NCI-H345 treated with DMSO at 0.1 percent for 48 hours (cell line): ENCODE measurements at regions not wholly inside any gene's neighbourhood (a gene's known extent, or its start where the extent isn't known, plus 50 kb on each side); places are given as distances from the start of the nearest gene placed in this dataset.

Experiments used
- DNase-seq: peaks from one replicate; lab custom pipeline; 2025; ENCODE audit not compliant: unreplicated experiment; lab: John Stamatoyannopoulos, UW

GRCh38 chr1:81634294-81634693 lies 166.4 kb upstream of the ADGRL2 start:
- no peak for DNase-seq

DNA sequence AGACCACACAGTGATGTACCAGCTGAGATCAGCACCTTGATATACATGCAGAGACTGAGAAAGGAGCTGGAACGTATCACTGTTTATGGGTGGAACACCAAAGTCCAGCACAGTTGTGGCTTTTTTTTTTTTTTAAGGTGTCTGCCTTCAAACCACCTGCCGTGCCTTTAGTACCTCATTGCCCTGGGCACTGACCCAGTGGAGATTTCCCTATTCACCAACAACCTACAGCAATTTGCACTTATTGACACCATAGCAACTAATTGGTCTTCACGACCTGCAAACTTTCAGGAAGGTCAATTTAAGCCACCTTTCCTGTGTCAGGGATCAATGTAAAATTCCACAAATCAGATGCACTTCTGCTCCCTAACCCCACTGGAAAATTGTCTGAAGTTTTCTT lies 181.6 kb upstream of the ADGRL2 start:
- DNase-seq = no peak

DNA sequence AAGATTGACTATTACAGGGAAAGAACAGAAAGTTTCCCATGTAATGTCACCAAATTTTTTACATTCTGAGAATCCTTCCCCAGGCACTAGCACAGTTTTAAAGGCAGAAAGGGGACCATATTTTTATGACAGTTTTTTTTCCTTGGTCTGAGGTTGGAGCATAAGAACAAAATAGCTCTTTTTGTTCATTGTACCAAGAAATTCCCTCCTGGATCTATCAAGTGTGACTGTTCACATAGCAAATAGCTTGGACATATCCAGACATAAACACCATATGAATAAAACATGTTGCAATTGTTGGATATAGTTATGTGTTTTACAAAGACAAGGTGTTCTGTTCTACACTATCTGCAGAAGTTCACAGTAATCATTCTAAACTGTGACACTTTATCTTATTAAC lies 182.4 kb upstream of the ADGRL2 start:
- no peak for DNase-seq

GRCh38 chr1:81617308-81617967 lies 183.3 kb upstream of the ADGRL2 start:
- DNase-seq = no peak

DNA sequence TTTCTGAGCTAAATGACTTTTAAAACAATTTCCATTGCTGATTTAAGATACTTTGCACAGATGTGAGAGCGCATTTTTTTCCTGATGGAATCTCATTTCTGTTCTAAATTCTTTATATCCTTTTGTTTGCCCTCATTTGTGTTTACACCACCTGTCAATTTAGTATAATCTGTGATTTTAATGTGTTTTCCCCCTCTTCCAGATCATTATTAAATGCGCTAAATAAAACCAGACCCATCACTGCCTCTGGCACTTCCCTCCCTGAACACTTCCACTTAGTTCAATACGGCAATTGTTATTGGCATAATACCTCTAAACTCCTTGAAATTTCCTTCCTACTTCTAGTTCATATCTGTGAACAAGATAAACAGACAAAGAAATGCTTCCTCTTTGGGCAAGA lies 186.9 kb upstream of the ADGRL2 start:
- DNase-seq = no peak

GRCh38 chr1:81607924-81608323 lies 192.8 kb upstream of the ADGRL2 start:
- DNase-seq = no peak

DNA sequence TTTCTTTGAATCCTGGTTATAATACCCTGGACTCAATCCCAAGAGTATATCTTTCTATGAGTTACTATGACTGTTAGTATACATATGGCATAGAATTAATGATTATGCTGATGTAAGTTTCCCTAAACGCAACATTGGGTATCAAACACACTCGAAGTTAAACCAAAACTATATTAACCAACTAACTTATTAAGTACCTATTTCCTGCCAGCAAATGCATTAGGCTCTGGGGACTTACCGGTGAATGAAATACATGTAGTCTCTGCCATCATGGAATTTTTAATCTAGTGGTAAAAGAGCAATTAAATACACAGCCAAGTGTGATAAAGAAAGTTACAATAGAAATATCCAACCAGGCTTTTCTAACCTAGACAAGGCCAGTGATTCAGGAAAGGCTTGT lies 193.6 kb upstream of the ADGRL2 start:
- no peak for DNase-seq

GRCh38 chr1:81606656-81607055 lies 194.1 kb upstream of the ADGRL2 start:
- DNase-seq = no peak

DNA sequence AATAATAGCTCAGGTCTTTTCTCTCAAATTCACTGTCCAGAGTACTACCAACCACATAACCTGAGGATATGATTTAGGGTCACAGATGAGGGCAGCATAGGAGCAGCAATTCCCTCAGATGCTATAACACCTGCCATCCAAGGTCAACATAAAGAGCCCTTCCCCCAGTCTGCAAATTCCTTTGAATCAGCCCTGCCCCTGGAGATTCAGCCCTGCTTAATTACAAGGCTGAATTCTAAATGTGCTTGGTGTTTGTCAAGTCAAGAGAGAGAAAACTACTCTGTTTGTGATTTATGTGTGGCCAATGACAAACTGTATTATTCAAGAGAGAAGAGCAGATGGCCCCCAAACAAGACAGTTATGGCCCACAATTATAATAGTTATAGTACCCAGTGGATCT lies 195.7 kb upstream of the ADGRL2 start:
- DNase-seq = no peak

GRCh38 chr1:81600878-81601622 lies 199.7 kb upstream of the ADGRL2 start:
- no peak for DNase-seq

- DNase-seq = no peak
These were observed 200.4 kb upstream of the ADGRL2 start for GRCh38 chr1:81600363-81600762.

GRCh38 chr1:81598623-81599022 lies 202.1 kb upstream of the ADGRL2 start:
- DNase-seq = no peak

GRCh38 chr1:81597720-81598426 lies 202.9 kb upstream of the ADGRL2 start:
- no peak for DNase-seq

- DNase-seq = no peak
These were observed 204.4 kb upstream of the ADGRL2 start for GRCh38 chr1:81596341-81596740.

- no peak for DNase-seq
These were observed 206.5 kb upstream of the ADGRL2 start for GRCh38 chr1:81594206-81594605.

GRCh38 chr1:81592233-81592632 lies 208.5 kb upstream of the ADGRL2 start:
- no peak for DNase-seq

GRCh38 chr1:81590171-81590570 lies 210.6 kb upstream of the ADGRL2 start:
- DNase-seq = no peak

GRCh38 chr1:81588149-81588548 lies 212.6 kb upstream of the ADGRL2 start:
- DNase-seq = no peak

GRCh38 chr1:81587426-81587825 lies 213.3 kb upstream of the ADGRL2 start:
- DNase-seq = no peak

DNA sequence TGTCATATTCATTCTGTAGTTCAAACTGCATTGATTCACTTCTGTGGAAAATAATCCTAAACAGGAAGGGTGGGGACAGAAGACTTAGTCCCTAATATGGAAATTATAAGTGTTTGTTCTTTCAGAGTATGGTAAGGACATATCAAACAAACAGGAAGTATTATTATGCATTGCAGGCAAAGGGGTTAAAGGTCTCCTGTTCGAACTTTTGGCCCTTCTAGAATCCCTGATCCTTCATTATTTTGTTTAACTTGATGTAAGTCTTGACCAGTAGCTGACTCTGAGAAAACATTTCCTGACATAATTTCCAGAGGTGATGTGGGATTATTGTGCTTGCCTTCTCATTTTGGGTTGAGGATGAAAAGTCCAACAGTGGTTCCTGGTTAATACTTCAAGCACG lies 215.4 kb upstream of the ADGRL2 start:
- DNase-seq = no peak

DNA sequence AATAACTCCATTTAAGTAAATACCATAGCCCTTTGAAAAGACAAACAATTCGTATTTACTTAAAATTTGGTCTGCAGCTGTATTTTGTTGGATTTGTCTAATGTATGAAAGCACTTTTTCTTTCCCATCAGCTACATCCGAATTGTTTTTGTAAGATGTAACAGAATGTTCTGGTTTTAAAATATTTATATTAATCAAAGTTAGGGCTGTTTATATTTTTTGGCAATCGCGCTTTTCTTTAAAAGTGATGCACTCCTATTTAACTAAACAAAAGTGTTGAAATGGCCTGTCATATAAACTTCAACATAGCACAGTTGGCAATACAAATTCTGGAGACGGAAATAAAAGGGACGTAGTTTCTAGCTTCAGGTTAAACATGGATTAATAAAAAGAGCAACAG lies 216.3 kb upstream of the ADGRL2 start:
- no peak for DNase-seq

GRCh38 chr1:81583878-81584277 lies 216.9 kb upstream of the ADGRL2 start:
- no peak for DNase-seq
